Myocyte (in vitro differentiated cells): ENCODE measurements at regions not wholly inside any gene's neighbourhood (a gene's known extent, or its start where the extent isn't known, plus 50 kb on each side); places are given as distances from the start of the nearest gene placed in this dataset.
A peak's percentile ranks its signal among the peaks of the same experiment; 100 is the strongest.
"Not testable (repeated sequence)": the region's sequence is repeated elsewhere in the genome, so short reads cannot be mapped to it uniquely, and the experiment has no call there.

ENCODE experiments used
- DNase-seq: peaks from one replicate; pipeline ENCODE4 v3.0.0-alpha.2; 2012; ENCODE audit warnings: low read depth

- DNase-seq = no peak
These were observed 304.5 kb upstream of the FZD8 start for GRCh38 chr10:35946556-35946955.

GRCh38 chr10:35942057-35942456 is 300.0 kb upstream of the FZD8 start:
- DNase-seq = no peak

- peak; percentile 7 for DNase-seq
These were observed 298.3 kb upstream of the FZD8 start for GRCh38 chr10:35940141-35941041.

- peak; percentile 5 for DNase-seq
These were observed 296.1 kb upstream of the FZD8 start for GRCh38 chr10:35938160-35938559.

- DNase-seq = peak; percentile 10
These were observed 295.4 kb upstream of the FZD8 start for GRCh38 chr10:35937546-35937945.

- peak; percentile 92 for DNase-seq
These were observed 292.5 kb upstream of the FZD8 start for GRCh38 chr10:35934642-35934995.

GRCh38 chr10:35933940-35934641 is 292.0 kb upstream of the FZD8 start:
- DNase-seq = no peak

GRCh38 chr10:35933491-35933890 is 291.4 kb upstream of the FZD8 start:
- no peak for DNase-seq

GRCh38 chr10:35929962-35930361 is 287.9 kb upstream of the FZD8 start:
- DNase-seq = not testable (repeated sequence)

- no peak for DNase-seq
These were observed 286.7 kb upstream of the FZD8 start for GRCh38 chr10:35928748-35929147.

GRCh38 chr10:35927990-35928488 is 285.9 kb upstream of the FZD8 start:
- DNase-seq = no peak

GRCh38 chr10:35927341-35927740 is 285.2 kb upstream of the FZD8 start:
- no peak for DNase-seq

GRCh38 chr10:35926846-35927245 is 284.8 kb upstream of the FZD8 start:
- no peak for DNase-seq

- no peak for DNase-seq
These were observed 283.4 kb upstream of the FZD8 start for GRCh38 chr10:35925493-35925892.

- no peak for DNase-seq
These were observed 282.7 kb upstream of the FZD8 start for GRCh38 chr10:35924759-35925158.

GRCh38 chr10:35922876-35923600 is 280.9 kb upstream of the FZD8 start:
- DNase-seq = no peak

GRCh38 chr10:35921866-35922350 is 279.8 kb upstream of the FZD8 start:
- no peak for DNase-seq

- no peak for DNase-seq
These were observed 274.7 kb upstream of the FZD8 start for GRCh38 chr10:35916791-35917190.

- no peak for DNase-seq
These were observed 271.5 kb upstream of the FZD8 start for GRCh38 chr10:35913628-35914027.

GRCh38 chr10:35912615-35913569 is 270.8 kb upstream of the FZD8 start:
- no peak for DNase-seq
